Activated CD4-positive, alpha-beta T cell treated with anti-CD3 and anti-CD28 coated beads, Interleukin-2, amount 50 U/mL, for 24 hours (primary cell): ENCODE measurements at regions not wholly inside any gene's neighbourhood (a gene's known extent, or its start where the extent isn't known, plus 50 kb on each side); places are given as distances from the start of the nearest gene placed in this dataset.
"Not testable (repeated sequence)": the region's sequence is repeated elsewhere in the genome, so short reads cannot be mapped to it uniquely, and the experiment has no call there.

Experiments used
- DNase-seq, 2 donors: peaks; one replicate each; pipeline ENCODE4 v3.0.0-alpha.2; 2020; ENCODE audit warnings: low read depth in 1 of 2, low spot score in 1 of 2

GRCh38 chr5:90073026-90073570, 336.5 kb downstream of the CETN3 start:
- DNase-seq = not testable (repeated sequence)

DNA sequence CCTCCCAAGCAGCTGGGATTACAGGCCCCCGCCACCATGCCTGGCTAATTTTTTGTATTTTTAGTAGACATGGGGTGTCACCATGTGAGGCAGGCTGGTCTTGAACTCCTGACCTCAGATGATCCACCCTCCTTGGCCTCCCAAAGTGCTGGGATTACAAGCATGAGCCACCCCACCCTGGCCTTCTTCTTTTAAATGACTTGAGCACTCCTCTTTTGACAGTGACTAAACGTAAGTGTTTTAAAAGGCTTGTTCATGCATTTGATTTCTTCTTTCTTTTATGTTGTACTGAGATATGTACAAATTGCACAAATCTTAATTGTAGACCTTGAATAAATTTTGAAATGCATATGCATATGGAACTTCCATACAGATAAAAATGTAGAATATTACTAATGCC, 337.9 kb downstream of the CETN3 start:
- DNase-seq = no peak

DNA sequence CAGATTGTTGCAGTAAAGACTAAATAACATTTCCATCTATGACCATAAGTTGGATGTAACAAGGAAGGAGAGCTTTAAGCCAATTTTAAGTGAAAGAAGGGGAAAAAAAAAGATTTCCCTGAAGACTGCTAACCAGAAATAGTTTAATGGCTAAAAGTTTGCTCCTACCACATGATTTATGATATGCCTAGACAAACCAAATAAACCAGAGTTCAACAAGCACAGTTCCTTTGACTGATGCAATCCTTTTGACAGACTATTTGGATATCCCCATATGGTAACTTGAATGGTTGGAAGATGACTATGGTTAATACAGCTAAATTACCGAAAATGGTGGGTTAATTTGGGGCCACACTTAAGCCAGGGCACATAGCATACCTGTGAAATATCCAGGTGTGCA, 338.5 kb downstream of the CETN3 start:
- DNase-seq = no peak

DNA sequence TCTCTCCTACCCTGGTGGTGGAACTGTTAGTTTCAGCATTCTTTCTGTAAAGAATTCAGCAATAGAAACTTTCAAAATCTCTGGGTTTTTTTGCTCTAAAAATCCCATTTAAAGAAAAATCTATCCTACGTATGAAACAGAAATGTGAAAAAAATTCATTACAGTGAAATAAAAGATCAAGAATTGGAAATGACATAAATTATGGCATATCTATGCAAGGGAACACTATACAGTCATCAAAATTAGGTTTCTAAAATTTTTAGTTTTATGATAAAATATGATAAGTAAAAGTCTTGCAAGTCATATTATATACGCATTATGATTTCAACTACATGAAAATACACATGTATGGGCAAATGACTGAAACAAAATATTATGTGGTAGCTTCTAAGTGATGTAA, 342.6 kb downstream of the CETN3 start:
- no peak for DNase-seq

DNA sequence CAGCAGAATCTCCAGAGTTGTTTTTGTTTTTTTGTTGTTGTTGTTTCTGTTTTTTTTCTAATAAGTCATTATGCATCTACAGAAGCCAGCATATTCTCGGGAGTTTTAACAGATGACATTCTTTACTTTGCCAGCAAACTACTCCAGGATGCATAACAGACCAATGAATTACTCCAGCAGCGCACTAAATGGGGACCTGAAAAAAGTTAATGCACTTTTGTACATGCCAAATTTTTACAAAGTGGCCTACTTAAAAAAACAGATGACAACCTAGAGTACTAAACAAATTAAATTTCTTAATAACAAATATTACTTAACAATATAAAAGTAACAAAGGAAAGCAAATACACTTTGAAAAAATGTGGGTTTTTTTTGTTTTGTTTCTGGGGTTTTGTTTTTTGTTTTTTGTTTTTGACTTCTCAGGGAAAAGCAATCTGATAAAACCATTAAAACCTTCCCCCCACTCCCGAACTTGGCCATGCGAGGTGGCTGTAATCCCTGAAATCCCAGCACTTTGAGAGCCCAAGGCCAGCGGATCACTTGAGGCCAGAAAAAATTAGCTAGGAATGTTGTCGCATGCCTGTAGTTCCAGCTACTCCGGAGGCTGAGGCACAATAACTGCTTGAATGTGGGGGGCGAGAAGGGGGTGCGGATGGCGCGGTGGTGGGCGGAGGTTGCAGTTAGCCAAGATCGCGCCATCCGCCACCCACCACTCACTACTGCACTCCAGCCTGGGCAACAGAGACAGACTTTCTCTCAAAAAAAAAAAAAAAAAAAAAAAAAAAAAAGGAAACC, 352.4 kb downstream of the CETN3 start:
- DNase-seq = no peak

DNA sequence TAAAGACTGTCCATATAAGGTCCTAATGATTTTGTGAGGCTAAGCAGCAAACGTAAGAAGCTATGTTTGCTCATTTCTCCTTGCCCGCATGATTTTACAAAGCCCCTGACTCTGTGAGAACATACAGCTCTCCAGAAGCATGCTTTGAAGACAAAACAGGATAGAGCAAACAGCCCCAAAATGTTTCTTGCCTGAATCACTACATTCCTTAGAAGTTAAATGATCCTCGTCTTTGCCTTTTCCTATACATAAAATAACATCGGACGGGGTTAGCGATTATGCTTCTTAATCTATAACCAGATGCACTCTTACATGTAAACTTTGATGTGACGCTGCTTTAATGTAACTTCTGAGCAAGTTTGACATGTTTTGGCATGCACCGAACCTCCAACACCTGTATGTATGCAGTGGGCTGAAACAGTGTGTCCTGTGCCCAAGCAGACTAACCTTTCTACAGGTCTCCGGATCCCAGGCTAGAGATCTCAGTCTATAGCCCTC, 353.7 kb downstream of the CETN3 start:
- no peak for DNase-seq

DNA sequence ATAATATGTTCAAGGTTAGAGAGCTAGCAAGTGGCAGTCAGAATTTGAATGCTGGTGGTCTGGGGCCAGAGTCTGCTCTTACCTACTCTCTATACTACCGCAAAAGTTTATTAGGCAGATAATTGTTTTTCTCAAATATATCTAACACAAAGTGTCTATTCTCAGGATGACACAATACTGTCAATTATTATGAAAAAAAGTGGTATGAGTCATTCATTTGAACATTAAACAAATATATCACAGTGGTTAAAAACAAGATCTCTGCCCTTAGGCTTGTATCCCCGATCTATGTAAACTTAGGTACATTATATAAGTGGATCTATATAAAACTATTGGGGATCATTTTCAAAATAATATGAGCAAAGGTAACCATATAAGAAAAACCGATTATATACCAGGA, 354.9 kb downstream of the CETN3 start:
- DNase-seq = no peak

DNA sequence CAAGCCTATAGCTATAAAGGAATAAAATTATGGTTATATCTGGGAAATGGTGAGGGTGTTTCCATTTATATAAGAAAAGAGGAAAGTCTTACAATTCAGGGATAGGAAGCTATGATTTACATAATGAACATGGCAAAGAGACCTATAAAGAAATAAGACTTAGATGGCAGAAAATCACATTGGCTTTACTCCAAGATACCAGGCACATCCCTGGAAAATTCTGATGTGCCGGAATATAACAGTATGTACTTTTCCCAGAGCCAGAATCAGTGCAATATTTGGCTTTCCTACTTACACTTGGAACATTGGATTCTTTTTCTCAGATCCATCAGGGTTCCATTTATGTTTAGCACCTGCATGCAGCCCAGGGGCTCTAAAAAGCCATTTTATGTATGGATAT, 357.8 kb downstream of the CETN3 start:
- DNase-seq = no peak

DNA sequence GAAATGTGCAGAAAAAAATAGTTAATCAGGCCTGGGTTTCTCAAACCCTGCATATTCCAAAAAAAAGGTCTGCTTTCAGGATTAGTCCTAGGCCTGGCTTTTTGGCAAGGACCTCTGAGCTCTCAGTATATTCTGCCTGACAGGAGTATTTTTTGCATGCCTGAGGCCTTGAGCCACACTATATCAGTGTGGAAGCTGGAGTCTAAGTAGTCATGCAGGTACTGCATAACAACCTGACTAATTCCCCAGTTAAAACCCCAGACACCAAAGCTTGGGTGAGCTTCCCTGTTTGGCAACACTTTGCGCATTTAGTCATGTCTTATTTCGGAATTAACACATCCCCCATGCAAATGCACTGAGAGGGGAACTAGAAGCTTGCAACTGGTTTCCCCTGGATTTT, 359.5 kb downstream of the CETN3 start:
- no peak for DNase-seq

- DNase-seq = no peak
Measured at GRCh38 chr5:90047113-90047512, 362.4 kb downstream of the CETN3 start.

GRCh38 chr5:90040082-90040481, 369.5 kb downstream of the CETN3 start:
- not testable (repeated sequence) for DNase-seq

DNA sequence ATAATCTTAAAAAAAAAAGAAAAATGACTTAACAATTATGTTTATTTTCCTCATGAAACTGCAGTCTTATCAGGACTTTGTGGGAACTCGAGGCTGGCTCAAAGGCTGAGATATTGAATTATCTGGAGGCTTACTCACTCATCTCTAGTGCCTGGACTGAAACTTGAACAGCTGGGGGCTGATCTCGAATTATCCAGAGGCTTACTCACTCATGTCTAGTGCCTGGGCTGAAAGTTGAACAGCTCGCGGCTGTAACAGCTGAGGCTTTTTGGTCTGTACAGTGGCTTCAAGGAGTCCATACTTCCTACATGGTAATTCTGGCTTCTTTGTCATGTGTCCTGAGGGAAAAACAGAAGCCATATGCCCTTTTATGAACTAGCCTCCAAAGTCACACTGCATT, 371.9 kb downstream of the CETN3 start:
- no peak for DNase-seq

- no peak for DNase-seq
Measured at GRCh38 chr5:90022711-90023053, 386.9 kb downstream of the CETN3 start.

- DNase-seq = no peak
Measured at GRCh38 chr5:90022002-90022710, 387.4 kb downstream of the CETN3 start.

GRCh38 chr5:90020575-90021538, 388.7 kb downstream of the CETN3 start:
- DNase-seq = no peak

GRCh38 chr5:90017239-90017638, 392.3 kb downstream of the CETN3 start:
- no peak for DNase-seq

DNA sequence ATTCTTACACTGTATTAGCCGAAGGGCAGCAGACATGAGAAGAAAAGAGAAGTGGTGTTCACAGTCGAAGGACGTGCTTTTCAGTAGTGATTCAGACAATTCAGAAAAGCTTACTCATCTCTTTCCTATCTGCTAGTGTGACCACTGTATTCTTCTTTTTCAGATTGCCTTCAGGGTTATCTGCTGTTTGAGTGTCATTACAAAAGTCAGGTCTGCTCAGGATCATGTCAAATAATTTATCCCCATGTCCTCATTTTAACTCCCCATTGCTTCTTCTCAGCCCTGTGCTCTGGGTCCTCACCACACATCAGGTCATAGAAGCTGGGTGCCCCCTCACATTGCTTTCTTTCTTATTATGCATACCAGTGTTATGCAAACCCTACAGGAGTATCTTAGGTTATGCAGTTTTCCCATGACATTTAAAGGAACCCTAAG, 394.0 kb downstream of the CETN3 start:
- DNase-seq = no peak

- DNase-seq = no peak
Measured at GRCh38 chr5:90014420-90014819, 395.1 kb downstream of the CETN3 start.

- no peak for DNase-seq
Measured at GRCh38 chr5:90000351-90000750, 409.2 kb downstream of the CETN3 start.

GRCh38 chr5:89998519-89999305, 410.8 kb downstream of the CETN3 start:
- DNase-seq = no peak
